ENCODE measurements at regions not wholly inside any gene's neighbourhood (a gene's known extent, or its start where the extent isn't known, plus 50 kb on each side); places are given as distances from the start of the nearest gene placed in this dataset.

DNA sequence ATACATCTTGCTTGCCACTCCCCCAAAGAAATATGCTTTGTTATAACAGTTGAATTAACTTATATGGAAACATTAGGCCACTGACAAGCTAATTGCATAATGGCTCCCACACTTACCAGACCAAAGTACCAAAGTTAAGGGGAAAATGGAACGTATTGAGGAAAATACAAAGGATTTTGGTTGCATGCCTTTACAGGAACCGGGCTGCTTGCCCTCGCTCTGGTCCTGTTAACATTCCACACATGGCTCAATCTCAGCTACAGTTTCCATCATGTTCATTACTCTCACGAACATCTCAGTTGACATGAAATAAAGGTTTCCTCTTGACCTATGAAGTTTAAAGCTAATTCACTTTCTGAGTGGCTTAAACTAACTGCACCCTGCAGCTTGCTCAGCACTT lies 220.7 kb upstream of the RXFP2 start:
- no peak for DNase-seq (ENCODE audit: low spot score)
- H3K9me3 ChIP-seq (ENCODE audit: control insufficient read depth in 4 of 4, low read length in 3 of 4) = no peaks in the 10 kb centered on the region
- TF ChIP-seq HNF4G (IDR thresholded peaks at IDR 0.05) (no peak), TAF1 (conservative IDR thresholded peaks at IDR 0.05) (no peak), NR2F2 (IDR thresholded peaks at IDR 0.05) (no peak), RXRA (IDR thresholded peaks at IDR 0.05) (no peak), GABPA (IDR thresholded peaks at IDR 0.05 in 1 of 2, conservative IDR thresholded peaks at IDR 0.05 in 1 of 2) (no peak), EGR1 (IDR thresholded peaks at IDR 0.05; ENCODE audit: low read depth in 2 of 2) (no peak), HNF4A (conservative IDR thresholded peaks at IDR 0.05) (no peak), FOXA2 (IDR thresholded peaks at IDR 0.05) (no peak), YY1 (IDR thresholded peaks at IDR 0.05) (no peak), FOXA1 (IDR thresholded peaks at IDR 0.05) (no peak)
- TF ChIP-seq, protein P1, sequence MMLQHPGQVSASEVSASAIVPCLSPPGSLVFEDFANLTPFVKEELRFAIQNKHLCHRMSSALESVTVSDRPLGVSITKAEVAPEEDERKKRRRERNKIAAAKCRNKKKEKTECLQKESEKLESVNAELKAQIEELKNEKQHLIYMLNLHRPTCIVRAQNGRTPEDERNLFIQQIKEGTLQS (IDR thresholded peaks at IDR 0.05) = no peak
- TF ChIP-seq, protein P2, sequence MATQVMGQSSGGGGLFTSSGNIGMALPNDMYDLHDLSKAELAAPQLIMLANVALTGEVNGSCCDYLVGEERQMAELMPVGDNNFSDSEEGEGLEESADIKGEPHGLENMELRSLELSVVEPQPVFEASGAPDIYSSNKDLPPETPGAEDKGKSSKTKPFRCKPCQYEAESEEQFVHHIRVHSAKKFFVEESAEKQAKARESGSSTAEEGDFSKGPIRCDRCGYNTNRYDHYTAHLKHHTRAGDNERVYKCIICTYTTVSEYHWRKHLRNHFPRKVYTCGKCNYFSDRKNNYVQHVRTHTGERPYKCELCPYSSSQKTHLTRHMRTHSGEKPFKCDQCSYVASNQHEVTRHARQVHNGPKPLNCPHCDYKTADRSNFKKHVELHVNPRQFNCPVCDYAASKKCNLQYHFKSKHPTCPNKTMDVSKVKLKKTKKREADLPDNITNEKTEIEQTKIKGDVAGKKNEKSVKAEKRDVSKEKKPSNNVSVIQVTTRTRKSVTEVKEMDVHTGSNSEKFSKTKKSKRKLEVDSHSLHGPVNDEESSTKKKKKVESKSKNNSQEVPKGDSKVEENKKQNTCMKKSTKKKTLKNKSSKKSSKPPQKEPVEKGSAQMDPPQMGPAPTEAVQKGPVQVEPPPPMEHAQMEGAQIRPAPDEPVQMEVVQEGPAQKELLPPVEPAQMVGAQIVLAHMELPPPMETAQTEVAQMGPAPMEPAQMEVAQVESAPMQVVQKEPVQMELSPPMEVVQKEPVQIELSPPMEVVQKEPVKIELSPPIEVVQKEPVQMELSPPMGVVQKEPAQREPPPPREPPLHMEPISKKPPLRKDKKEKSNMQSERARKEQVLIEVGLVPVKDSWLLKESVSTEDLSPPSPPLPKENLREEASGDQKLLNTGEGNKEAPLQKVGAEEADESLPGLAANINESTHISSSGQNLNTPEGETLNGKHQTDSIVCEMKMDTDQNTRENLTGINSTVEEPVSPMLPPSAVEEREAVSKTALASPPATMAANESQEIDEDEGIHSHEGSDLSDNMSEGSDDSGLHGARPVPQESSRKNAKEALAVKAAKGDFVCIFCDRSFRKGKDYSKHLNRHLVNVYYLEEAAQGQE (IDR thresholded peaks at IDR 0.05) = no peak
- TF ChIP-seq, protein P3, sequence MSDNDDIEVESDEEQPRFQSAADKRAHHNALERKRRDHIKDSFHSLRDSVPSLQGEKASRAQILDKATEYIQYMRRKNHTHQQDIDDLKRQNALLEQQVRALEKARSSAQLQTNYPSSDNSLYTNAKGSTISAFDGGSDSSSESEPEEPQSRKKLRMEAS (IDR thresholded peaks at IDR 0.05) = no peak
- H3K4me3 ChIP-seq (ENCODE audit: low read depth in 1 of 3, low read length in 3 of 3) = no peak overlapping the region
- H3K27me3 ChIP-seq (ENCODE audit: control insufficient read depth in 4 of 4, insufficient read depth in 4 of 4, low read length in 3 of 4) = peaks cover 0 to 3% (median 0%) of the 10 kb centered on the region in 4 donors
- H3K4me1 ChIP-seq (ENCODE audit: control insufficient read depth in 4 of 4, insufficient read depth in 4 of 4, low read length in 3 of 4) = no peaks in the 10 kb centered on the region
- no peak overlapping the region for H3K9ac ChIP-seq (ENCODE audit: low read depth in 1 of 2, low read length in 2 of 2)
- H3K27ac ChIP-seq (ENCODE audit: low read depth in 1 of 2, low read length in 2 of 2) = no peak overlapping the region
- 66% methylated on average over 4 of the region's 4 CpGs for WGBS
- H3K36me3 ChIP-seq (ENCODE audit: control insufficient read depth in 4 of 4, insufficient read depth in 3 of 4, low read depth in 1 of 4, low read length in 3 of 4) = no peaks in the 10 kb centered on the region

DNA sequence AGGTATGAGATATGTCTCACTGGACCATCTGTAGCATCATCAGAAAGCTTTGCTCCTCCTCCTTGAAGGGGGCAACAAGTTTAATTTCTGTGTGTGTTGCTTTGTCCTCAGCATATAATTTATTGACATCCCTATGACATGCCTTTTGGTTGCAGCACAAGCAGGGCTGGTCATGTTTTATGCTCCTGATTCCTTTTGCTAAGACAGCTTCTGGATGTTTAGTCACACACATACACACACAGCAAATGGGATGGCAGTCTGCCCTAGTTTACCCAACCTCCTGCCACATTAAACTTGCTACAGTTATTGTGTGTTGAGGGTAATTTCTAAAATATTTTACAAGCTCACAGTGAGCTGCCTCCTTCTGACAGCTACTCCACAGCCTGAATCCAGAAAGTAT lies 217.9 kb upstream of the RXFP2 start:
- Histone ChIP-seq H3K9me3 (ENCODE audit: control insufficient read depth in 4 of 4, low read length in 3 of 4) (no peaks in the 10 kb centered on the region), H3K27ac (ENCODE audit: low read depth in 1 of 2, low read length in 2 of 2) (no peak overlapping the region), H3K27me3 (ENCODE audit: control insufficient read depth in 4 of 4, insufficient read depth in 4 of 4, low read length in 3 of 4) (no peaks in the 10 kb centered on the region), H3K4me1 (ENCODE audit: control insufficient read depth in 4 of 4, insufficient read depth in 4 of 4, low read length in 3 of 4) (no peaks in the 10 kb centered on the region), H3K36me3 (ENCODE audit: control insufficient read depth in 4 of 4, insufficient read depth in 3 of 4, low read depth in 1 of 4, low read length in 3 of 4) (no peaks in the 10 kb centered on the region), H3K4me3 (ENCODE audit: low read depth in 1 of 3, low read length in 3 of 3) (no peak overlapping the region), H3K9ac (ENCODE audit: low read depth in 1 of 2, low read length in 2 of 2) (no peak overlapping the region)
- TF ChIP-seq, protein P3 (IDR thresholded peaks at IDR 0.05) = no peak
- TF ChIP-seq, protein P4, sequence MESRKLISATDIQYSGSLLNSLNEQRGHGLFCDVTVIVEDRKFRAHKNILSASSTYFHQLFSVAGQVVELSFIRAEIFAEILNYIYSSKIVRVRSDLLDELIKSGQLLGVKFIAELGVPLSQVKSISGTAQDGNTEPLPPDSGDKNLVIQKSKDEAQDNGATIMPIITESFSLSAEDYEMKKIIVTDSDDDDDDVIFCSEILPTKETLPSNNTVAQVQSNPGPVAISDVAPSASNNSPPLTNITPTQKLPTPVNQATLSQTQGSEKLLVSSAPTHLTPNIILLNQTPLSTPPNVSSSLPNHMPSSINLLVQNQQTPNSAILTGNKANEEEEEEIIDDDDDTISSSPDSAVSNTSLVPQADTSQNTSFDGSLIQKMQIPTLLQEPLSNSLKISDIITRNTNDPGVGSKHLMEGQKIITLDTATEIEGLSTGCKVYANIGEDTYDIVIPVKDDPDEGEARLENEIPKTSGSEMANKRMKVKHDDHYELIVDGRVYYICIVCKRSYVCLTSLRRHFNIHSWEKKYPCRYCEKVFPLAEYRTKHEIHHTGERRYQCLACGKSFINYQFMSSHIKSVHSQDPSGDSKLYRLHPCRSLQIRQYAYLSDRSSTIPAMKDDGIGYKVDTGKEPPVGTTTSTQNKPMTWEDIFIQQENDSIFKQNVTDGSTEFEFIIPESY (IDR thresholded peaks at IDR 0.05) = no peak
- no peak for TF ChIP-seq SP1 (IDR thresholded peaks at IDR 0.05)
- TF ChIP-seq NR2F2 (IDR thresholded peaks at IDR 0.05) = no peak
- no peak for TF ChIP-seq FOXA1 (IDR thresholded peaks at IDR 0.05)
- TF ChIP-seq RXRA (IDR thresholded peaks at IDR 0.05) = no peak
- TF ChIP-seq HNF4G (IDR thresholded peaks at IDR 0.05) = no peak
- no peak for TF ChIP-seq HNF4A (conservative IDR thresholded peaks at IDR 0.05)
- TF ChIP-seq, protein P1 (IDR thresholded peaks at IDR 0.05) = no peak
- no peak for TF ChIP-seq EGR1 (IDR thresholded peaks at IDR 0.05; ENCODE audit: low read depth in 2 of 2)
- no peak for DNase-seq (ENCODE audit: low spot score)
